T1000 (cell line): ENCODE measurements at regions not wholly inside any gene's neighbourhood (a gene's known extent, or its start where the extent isn't known, plus 50 kb on each side); places are given as distances from the start of the nearest gene placed in this dataset.

Source experiments
- DNase-seq: peaks from one replicate; lab custom pipeline; 2025; ENCODE audit warnings: mixed read lengths; lab: John Stamatoyannopoulos, UW

DNA sequence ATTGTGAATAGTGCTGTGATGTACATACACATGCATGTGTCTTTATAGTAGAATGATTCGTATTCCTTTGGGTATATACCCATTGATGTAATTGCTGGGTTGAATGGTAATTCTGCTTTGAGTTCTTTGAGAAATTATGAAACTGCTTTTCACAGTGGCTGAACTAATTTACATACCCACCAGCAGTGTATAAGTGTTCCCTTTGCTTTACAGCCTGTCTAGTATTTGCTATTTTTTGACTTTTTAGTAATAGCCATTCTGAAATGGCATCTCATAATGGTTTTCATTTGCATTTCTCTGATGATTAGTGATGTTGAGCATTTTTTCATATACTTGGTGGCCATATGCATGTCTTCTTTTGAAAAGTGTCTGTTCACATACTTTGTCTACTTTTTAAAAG is 54.5 kb upstream of the FAM78B start:
- DNase-seq = no peak

DNA sequence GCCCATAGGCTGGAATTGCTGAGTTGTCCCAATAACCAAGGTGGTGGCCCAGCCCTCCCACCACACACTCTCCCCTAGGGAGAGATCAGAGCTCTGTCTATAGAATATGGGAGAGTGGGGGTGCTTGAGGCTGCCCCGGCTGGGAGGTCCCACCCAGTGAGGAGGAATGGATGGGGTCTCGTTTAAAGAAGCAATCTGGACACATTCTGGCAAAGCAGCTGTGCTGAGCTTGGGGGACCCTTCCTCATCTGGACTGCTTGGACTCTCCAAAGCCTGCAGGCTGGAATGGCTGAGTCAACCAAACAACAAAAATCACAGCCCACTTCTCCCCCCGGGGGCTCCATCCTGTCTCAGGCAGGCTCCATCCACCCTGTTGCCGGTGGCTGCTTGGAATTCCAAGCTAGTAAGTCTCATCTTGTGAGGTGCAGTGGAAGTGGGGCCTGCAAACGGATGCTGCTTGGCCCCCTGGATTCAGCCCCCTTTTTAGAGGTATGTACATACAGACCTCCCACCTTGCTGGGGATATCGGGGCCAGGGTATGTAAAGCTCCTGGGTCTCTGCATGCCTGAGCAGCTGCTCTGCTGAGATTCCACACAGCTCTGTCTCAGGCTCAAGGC is 67.1 kb upstream of the FAM78B start:
- no peak for DNase-seq

DNA sequence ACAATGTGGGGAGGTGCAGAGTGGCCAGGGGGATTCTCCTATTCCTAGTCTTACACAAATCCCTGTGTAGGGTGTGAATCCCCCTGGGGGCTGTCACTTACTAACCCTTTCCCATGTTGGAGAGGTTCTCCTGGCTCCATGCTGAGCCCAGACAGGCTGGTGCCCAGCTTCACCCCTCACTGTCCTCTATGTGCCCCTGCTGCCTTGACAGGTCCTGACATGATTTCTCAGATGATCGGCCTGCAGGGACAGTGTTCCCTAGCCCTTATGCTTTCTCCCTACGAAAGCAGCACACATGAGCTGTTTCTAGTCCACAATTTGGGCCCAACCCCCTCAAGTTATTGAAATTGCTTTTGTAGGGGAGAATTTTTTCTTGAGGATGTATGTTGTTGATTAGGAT is 68.9 kb upstream of the FAM78B start:
- DNase-seq = no peak

DNA sequence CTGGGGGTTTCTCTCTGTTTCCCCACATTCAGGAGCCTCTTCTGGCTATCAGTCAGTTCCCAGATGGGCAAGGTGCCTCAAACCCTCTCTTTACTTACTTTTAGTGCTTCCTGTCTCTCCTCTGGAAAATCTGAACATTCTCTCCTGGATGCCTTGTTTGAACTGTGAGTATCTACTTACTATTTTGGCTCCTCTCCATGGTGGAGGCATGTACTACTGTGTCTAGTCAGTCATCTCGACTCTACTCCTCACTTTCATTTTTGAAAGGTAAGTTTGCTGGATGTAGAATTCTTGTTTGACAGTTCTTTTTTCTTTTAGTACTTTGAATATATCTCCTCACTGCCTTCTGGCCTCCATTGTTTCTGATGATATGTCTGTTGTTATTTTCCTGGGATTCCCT is 70.9 kb upstream of the FAM78B start:
- no peak for DNase-seq

DNA sequence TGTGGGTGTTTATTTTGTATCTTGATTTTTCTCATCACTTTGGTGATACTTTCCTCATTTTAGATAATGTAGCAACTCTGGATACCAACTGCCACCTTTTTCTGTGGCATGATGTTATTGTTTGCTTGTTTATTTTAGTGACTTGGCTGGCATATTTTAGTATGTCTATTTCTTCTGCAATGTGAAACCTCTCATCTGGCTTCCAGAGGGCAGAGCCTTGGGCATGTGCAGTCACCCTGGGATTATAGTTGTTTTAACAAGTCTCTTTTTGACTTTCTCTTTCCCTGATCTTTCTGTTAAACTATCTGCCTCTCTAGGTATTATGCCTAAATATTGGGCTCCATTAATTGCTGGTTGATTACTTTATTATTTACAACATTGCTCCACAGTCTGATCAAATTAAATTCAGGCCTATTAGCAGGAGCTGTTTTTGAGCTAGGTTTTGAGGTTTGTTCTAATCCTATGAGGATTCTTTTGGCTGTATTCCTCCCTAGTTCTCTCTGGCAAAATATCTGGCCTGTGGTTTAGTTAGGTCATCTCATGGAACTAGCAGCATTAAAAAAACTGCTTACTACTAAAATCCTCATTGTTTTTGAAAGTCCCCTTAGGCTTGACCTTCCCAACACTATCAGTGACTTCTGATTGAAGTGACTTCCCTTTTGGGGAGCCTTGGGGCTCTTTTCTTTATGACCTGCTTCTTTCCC is 86.4 kb upstream of the FAM78B start:
- no peak for DNase-seq

DNA sequence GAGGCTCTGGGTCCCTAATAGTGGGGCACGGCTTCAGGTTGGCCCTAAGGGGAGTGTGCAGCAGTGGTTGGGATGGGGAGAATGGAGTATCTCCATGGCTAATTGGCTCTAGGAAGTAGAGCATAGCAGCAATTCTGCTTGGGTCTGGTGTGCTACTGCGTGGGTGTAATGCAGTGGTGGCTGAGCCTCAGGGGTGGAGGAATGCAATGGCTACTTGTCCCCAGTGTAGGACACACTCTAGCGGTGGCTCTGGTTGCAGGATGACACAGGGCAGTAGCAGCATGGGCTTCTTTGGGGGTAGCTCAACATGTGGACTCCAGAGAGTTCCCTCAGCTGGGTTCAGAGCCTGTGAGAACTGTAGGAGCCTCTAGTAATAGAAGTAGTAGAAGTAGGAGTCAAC is 91.2 kb upstream of the FAM78B start:
- no peak for DNase-seq

DNA sequence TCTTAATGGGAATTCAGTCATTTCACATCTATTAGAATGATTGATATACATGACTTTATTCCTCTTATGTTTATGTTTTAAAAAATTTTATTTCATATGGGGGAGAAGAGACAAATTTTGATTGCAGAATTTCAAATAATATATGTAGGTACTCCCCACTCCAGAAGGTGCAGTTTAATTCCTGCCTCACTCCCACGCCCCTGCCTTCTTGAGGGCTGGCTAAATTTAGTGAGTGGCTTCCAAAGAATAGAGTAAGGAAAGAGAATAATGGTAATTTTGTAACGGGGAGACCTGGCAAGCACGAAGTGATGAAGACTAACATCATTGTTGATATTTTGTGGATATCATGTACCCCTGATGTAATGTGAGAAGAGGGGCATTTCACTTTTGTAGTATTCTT is 94.7 kb upstream of the FAM78B start:
- no peak for DNase-seq

DNA sequence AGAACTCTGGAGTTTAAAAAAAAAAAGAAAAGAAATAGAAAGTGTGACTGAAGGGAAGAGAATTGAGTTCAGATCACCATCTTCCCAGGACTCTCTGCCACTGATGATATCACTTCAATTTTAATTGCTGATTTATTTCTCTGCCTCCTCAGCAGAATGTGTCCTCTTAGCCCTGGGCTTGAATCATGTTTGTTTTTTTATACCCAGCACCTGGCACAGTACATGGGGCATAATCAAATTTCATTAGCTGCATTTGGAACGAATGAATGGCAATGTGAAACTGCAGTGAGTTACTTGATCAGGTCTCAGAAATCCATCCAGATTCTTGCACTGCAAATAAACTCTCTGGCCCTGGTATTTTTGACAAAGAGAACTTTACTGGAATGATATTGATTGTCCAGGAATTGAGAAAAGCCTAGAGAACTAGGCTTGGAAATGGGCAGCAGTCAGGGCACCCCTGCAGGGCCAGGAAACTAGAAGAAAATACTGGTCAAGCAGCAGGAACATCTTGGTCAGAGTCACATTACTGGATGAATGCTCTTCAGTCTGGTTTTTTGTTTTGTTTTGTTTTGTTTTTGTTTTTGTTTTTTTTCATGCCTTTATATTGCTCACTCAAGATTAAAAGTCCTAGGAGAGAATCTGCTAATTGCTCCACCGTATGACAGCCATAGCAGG is 103.8 kb upstream of the FAM78B start:
- no peak for DNase-seq

DNA sequence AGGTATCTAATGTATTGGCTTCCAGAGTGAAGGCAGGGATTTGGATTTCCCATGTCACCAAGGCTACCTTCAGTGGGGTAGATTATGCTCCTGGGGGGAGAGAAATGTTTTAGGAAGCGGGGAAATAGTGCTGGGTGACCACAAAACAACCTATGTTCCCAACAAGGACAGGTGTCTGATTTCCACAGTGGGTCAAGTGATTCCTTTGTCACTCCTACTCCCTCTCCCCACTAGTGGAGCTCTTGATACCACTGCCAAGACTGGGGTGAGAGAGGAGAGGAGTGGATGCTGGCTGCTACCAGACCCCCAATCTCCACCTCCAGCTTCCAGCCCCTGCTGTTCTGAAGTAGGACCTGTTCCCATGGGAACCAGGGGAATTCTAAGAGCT is 104.3 kb upstream of the FAM78B start:
- no peak for DNase-seq

DNA sequence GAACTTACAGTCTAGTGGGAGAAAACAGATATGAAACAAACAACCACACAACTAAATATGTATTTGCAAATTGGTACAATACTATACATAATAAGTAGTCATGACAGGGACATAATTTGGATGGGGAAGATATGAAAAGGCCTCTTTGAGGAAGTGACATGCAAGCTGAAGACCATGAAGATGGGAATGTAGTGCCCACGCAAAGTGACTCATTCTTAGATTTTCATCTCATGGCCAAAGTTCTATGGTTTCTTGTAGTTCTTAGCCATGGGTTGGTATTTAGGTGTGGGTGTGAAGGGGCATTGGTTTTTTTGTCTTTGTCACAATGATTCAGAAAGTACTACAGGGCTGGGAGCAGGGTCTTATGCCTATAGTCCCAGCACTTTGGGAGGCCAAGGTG is 105.4 kb upstream of the FAM78B start:
- DNase-seq = no peak

DNA sequence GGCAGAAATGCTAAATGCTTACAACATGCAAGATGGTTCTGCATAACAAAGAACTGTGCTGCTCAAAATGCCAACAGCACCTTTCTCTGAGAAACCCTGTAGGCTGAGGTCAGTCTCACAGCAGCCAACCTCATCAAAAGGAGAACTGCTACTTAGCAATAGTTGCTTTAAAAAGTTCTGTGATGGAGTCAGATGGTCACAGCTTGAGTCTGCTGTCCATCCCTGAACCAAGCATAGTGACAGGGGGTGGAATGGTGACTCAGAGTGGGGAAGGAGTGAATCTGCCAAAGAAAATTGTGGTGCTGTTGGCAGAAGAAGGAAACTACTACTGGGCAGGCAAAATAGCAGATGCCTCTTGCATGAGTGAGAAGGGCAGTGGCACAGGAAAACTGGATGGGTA is 106.0 kb upstream of the FAM78B start:
- no peak for DNase-seq

DNA sequence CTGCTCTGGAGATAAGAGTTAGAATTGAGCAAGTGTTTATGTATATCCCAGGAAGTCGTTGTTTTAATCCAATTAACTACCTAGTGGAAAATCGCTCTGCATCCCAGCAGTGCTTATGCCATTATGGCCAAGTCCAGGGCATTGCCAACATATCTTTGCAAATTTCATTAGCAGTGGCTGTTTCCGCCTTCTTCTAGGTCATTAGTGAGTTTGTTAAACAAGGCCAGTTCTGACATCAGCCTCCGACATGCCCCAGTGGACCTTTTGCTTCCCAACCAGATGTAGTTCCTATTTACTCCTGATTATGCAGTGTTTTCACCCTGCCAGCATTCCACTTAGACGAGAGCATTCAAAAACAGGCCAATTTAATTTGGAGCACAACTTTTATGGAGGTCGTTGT is 106.8 kb upstream of the FAM78B start:
- DNase-seq = no peak

DNA sequence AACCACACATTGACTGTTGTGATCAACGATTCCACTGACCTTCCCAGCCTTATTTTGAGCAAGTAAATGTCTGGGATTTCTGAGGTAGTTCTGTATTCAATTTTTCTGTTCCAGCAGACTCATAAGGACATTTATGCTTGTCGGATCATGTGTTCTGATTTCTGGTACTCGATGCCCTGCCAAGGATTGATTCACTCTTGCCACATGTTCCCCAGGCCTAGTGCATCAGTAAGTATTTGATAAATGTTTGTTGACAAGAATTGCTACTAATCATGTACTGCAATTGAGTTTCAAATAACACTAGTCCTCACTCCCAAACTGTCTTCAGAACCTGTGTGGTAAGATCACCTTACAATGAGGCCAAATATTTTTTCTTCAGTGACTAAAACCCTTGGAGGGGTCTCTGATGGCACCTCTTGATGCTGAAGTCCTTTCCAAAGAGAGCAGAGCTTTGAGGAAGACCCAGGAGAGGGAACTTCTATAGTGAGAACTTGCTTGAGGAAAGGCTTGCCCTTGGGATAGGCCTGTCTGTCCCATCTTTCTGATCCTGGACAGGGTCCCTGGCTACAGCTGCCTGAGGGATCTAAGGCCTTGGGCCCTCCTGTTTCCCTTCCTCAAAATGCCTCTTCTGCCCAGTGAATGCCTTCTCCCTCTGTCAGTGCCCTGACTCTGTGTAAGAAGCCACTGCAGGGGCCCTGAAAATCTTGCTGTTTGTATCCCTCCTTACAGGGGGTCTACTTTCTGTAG is 115.8 kb upstream of the FAM78B start:
- DNase-seq = no peak

DNA sequence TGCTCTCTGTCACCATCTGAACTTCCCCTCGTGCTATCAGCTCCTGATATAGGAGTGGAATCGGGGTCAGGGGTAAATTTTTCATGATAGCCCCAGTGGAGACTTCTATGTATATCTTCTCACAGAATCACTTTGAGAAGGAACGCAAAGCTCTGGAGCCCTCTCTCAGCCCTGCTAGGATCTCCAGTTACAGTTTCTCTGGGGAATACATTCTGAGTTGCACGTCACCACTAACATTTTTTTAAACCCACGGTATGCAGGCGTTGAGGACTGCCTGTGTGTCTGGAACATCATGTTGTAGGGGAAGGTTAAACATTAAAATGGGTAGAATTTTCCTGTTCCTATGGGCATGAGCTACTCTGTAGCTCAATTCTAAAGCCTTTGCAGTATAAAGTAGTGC is 116.4 kb upstream of the FAM78B start:
- no peak for DNase-seq

DNA sequence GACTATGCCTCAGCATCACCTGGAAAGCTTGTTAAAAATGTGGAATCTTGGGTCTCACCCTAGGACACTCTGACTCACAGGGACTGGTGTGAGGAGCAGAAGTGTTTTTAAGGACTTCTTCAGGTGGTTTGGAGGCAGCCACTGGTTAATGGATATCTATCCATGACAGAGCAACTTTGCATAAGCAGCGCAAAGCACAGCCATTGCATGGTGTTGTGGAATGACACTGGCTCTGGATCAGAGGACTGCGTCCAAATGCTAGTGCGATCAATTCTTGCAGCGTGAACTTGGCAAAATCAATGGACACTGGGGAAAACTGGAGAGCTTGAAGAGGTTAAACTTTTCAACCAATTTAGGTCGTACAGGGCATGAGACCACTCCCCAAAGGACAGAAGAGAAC is 116.8 kb upstream of the FAM78B start:
- DNase-seq = no peak

DNA sequence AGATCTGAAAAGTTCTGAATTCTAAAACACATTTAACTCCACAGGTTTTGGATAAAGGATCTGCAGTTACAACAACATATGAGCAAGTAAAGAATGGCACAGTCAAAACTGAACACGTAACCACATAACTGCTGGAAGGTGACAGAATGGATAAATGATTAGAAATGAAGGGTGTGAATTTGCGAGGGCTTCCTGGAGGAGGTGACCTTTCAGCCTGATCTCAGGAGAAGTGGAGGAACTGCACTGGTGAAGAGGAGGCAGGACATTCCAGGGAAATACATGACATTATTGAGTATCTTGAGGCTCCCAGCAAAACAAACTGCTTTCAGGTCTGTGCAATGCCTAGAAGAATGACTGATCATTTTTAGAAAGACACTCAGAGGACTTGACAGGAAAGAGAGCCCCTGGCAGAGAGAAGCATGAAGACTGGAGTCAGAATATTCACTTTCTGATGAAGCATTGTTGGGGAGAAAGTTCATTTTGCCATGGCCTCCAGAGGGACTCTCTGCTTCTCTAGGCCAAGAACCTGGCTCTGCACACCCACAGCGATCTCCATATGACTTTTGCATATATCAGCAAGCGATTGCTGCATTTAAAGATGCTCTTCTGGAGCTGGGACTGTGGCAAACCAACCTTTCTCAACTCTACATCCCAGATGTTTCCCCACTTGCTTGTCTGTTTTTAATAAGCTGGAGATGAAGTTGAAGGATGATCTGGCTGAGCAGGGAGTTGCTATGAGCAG is 122.7 kb upstream of the FAM78B start:
- no peak for DNase-seq

DNA sequence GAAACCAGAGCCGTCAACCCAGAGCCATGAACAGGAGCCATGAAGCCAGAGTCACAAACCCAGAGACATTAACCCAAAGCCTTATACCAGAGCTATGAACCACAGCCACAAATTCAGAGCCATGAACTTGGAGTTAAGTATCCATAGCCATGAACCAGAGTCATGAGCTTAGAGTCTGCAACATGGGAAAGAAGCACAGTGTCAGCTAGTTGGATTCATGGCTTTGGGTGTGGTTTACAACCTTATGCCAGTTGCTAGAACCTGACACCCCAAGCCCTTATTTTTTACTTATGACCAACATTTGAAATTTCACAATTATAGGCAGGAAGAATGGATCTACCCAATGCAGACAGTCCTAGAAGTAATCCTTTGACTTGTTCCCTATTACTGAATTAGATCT is 128.9 kb upstream of the FAM78B start:
- no peak for DNase-seq

DNA sequence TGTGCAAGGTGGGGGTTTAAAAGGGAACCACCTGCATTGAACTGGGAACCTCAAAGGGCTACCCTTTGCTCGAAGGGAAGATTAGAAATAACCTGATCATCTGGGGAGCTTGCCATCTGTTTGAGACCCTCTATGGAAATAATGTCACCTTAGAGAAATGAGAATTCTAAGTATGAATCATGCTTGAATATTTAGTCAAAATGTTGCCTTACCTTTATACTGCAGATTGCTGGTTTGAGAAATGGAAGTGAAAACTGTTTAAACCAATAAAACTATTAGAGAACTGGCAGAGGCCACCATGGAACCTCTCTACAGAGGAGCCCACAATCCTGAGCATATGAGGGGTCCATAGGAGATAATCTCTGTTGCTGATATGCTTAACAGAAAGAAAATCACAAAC is 131.2 kb upstream of the FAM78B start:
- DNase-seq = no peak

DNA sequence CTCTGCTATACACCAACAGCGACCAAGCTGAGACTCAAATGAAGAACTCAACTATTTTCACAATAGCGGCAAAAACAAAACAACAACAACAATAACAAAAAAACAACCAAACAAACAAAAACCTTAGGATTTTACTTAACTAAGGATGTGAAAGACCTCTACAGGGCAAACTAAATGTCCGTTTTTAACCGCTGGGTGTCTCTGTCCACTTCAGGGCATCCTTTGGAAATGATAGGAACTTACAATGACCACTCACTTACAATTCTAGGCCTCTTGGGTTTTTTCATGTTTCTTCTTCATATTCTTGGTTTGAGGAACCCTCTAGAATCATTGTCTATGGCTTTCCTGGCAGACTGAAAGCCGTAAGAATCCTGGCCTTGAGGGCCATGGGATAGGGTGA is 134.0 kb upstream of the FAM78B start:
- DNase-seq = no peak

DNA sequence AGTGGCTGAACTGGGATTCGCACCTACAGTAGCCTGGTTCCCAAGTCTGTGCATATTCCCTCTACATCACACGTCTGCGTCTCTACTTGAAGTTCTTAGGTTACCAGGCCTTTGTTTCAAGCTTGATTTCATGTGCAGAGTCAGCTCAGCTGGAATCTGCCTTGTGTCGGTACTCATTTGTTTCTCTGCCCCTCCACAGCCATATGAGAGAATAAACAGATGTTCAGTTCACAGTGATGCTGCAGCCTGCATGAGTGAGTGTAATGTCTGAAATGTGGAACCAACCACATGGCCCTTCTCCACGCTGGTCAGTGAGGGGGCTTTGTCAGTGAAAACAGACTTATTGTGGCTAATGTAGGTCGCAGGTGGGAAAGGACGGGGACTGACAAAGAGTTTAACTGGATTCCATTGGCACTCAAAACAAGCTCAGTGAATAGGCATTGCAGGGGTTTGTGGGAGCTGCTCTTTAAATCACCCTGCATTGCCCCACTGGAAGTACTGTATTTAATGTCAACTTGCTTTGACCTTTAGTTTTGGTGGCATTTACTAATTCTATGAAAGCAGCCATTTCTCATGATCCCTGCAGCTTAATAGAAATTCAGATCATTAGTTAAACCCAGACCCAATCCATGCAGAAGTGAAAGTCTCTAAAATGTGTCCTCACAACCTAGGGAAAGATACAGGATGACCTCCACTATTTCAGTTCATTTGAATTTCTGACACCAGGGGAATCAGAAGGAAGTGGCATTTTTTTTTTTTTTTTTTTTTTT is 136.4 kb upstream of the FAM78B start:
- DNase-seq = no peak

DNA sequence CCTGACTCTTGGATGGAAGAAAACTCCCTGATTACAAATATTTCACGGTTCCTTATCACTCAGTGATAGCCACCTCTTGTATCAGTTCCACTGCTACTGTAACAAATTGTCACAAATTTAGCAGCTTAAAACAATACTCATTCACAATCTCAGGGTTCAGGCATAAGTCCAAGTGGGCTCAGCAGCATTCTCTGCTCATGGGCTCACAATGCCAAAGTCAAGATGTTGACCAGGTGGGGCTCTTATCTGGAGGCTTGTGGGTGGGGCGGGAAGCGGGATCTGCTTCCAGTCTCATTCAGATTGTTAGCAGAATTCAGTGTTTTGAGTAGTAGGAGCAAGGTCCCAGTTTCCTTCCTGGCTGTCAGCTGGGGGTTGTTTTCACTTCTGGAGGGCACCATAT is 137.3 kb upstream of the FAM78B start:
- no peak for DNase-seq

DNA sequence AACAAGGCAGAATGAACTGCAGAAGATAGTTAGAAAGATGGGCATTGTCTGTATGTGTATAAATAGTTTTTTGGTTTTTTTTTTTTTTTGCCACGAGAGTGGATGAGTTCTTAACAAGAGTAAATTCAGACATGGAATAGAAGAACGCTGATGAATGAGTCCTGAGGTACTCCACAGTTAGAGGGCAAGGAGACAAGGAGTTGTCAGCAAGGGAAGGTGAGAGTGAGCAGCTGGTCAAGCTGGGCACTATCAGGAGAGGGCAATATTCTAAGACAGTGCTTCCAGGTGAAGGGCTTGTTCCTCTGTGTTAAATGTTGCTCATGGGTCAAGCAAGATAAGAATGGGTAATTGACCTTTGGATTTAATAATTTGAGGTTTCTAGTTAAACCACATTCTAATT is 138.6 kb upstream of the FAM78B start:
- no peak for DNase-seq
